Colonic mucosa (tissue), 4 donors: ENCODE measurements at regions not wholly inside any gene's neighbourhood (a gene's known extent, or its start where the extent isn't known, plus 50 kb on each side); places are given as distances from the start of the nearest gene placed in this dataset.

Source experiments
- DNase-seq: peaks from one replicate; pipeline ENCODE4 v3.0.0-alpha.2; 2020
- H3K27ac ChIP-seq: fragments of 200-600 bp; one replicate; pipeline ENCODE4 v1.8.0; 2021
- H3K27me3 ChIP-seq: fragments of 200-600 bp; one replicate; pipeline ENCODE4 v1.8.0; 2021
- H3K36me3 ChIP-seq: fragments of 200-600 bp; one replicate; pipeline ENCODE4 v1.8.0; 2021
- H3K4me1 ChIP-seq: fragments of 200-600 bp; one replicate; pipeline ENCODE4 v1.8.0; 2021; ENCODE audit warnings: mild to moderate bottlenecking
- H3K4me3 ChIP-seq: fragments of 200-600 bp; one replicate; pipeline ENCODE4 v1.8.0; 2021
- H3K9ac ChIP-seq, 2 donors: one replicate each; pipeline ENCODE4 v1.7.0; 2013; ENCODE audit warnings: control low read depth in 2 of 2, low read depth in 2 of 2, low read length in 2 of 2
- H3K9me3 ChIP-seq: fragments of 200-600 bp; one replicate; pipeline ENCODE4 v1.8.0; 2021
- intact Hi-C: fragments of 100-400 bp; cut with DNase I; formaldehyde crosslinking; loops from one replicate; pipeline ENCODE4 v1.14.1; 2022
- TF ChIP-seq, protein P1 (sequence below): fragments of 200-600 bp; IDR thresholded peaks from one replicate; pipeline ENCODE4 v1.8.0; 2022; ENCODE audit warnings: antibody characterized with exemption, mild to moderate bottlenecking
- donor health status: healthy.
- donor health status: DM: no; HTN: no; CAD: no.
- donor health status: DM: no; HTN: no; CAD: no.

DNA sequence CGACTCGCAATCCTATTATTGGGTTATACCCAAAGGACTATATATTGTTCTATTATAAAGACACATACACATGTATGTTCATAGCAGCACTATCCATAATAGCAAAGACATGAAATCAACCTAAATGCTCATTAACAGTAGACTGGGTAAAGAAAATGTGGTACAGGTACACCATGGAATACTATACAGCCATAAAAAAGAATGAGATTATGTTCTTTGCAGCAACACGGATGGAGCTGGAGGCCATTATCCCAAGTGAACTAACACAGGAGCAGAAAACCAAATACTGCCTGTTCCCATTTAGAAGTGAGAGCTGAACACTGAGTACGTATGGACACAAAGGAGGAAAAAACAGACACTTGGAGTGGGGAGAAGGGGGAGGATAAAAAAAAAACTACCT lies 536.8 kb upstream of the DPP6 start:
- TF ChIP-seq, protein P1, sequence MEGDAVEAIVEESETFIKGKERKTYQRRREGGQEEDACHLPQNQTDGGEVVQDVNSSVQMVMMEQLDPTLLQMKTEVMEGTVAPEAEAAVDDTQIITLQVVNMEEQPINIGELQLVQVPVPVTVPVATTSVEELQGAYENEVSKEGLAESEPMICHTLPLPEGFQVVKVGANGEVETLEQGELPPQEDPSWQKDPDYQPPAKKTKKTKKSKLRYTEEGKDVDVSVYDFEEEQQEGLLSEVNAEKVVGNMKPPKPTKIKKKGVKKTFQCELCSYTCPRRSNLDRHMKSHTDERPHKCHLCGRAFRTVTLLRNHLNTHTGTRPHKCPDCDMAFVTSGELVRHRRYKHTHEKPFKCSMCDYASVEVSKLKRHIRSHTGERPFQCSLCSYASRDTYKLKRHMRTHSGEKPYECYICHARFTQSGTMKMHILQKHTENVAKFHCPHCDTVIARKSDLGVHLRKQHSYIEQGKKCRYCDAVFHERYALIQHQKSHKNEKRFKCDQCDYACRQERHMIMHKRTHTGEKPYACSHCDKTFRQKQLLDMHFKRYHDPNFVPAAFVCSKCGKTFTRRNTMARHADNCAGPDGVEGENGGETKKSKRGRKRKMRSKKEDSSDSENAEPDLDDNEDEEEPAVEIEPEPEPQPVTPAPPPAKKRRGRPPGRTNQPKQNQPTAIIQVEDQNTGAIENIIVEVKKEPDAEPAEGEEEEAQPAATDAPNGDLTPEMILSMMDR: no peak
- intact Hi-C loops: no loop called here

DNA sequence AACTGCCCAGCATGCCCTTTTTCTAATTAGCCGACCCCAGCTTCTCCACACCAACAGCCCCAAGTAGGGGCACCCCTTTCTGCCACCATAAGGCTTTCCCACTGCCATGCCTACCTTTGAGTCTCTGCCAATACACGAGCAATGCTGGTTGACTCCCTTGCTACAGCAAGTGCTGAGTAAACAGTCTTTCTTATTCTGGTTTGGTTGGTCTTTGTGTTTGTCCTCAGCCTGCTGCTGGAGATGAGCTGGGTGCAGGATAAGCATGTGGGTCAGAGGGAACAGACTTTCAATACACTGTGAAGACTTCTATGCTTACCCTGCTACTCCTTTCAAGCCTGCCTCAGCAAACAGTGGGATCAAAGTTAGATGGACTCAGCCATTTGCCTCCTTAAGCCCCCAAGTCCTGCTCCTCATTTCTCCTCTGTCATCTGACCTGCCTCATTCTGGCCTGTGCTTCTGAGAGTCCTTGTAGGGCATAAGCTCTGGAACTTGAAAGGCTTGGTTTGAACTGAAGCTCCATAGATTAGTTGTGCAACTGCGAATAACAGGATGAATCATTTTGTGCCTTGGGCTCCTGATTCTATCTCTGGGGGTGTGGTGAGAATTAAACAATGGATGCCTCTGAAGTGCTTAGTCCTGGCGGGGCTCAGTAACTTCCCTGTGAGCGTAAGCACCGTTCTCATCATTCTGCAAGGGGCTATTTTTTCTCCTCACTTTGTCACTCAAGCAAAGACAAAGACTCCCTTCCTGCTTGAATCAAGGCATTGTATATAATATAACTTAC lies 533.8 kb upstream of the DPP6 start:
- no peaks in the 10 kb centered on the region for H3K27me3 ChIP-seq
- H3K9ac ChIP-seq: no peak overlapping the region
- DNase-seq: no peak
- H3K27ac ChIP-seq: no peak overlapping the region
- TF ChIP-seq, protein P1: no peak
- intact Hi-C loops: no loop called here
- no peaks in the 10 kb centered on the region for H3K36me3 ChIP-seq
- H3K4me3 ChIP-seq: no peak overlapping the region
- H3K4me1 ChIP-seq: no peaks in the 10 kb centered on the region
- no peaks in the 10 kb centered on the region for H3K9me3 ChIP-seq

More for the DNA sequence above, 536.8 kb upstream of the DPP6 start:
- H3K27ac ChIP-seq: no peak overlapping the region
- H3K27me3 ChIP-seq: no peaks in the 10 kb centered on the region
- DNase-seq: no peak
- H3K4me3 ChIP-seq: no peak overlapping the region
- H3K4me1 ChIP-seq: no peaks in the 10 kb centered on the region
- no peaks in the 10 kb centered on the region for H3K9me3 ChIP-seq
- H3K9ac ChIP-seq: no peak overlapping the region
- no peaks in the 10 kb centered on the region for H3K36me3 ChIP-seq

DNA sequence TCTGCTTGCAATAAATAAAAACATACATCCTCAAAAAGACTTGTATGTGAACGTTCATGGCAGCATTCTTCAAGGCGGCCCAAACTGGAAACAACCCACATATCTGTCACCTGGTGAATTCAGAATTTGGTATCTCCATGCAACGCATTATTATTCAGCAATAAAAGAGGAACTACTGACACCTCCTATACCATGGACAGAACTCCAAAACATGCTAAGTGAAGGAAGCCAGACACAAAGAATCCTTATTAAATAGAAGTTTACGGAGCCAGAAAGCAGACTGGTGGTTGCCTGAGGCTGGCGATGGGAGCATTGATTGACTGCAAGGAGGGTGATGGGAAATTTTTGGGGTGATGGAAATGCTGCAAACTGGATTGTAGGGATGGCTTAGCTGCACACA lies 530.8 kb upstream of the DPP6 start:
- no peak for DNase-seq
- Histone ChIP-seq H3K4me3 (no peak overlapping the region), H3K27ac (no peak overlapping the region), H3K9me3 (no peaks in the 10 kb centered on the region), H3K27me3 (no peaks in the 10 kb centered on the region), H3K4me1 (no peaks in the 10 kb centered on the region), H3K9ac (no peak overlapping the region), H3K36me3 (no peaks in the 10 kb centered on the region)
- intact Hi-C loops: no loop called here
- TF ChIP-seq, protein P1: no peak

DNA sequence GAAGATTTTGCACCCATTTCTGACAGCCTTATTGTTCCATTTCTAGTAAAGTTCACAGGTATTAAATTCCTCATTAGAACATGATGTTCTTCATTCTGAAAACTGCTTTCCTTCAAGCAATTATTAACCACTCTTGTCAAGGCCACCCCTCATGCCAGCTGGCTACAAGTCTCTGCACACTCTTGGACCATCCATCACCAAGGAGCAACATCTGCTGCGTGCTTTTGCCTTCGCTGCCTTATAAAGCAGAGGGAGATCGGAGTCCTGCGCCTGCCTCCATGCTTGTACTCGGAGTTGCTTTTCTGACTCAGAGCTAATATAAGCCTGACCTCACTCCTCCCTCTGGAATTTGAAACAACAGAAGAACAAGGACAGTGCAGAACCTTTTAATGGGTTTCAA lies 529.9 kb upstream of the DPP6 start:
- no peaks in the 10 kb centered on the region for H3K9me3 ChIP-seq
- H3K4me3 ChIP-seq: no peak overlapping the region
- no peak for DNase-seq
- TF ChIP-seq, protein P1: no peak
- H3K4me1 ChIP-seq: no peaks in the 10 kb centered on the region
- no peak overlapping the region for H3K27ac ChIP-seq
- intact Hi-C loops: no loop called here
- no peak overlapping the region for H3K9ac ChIP-seq
- H3K36me3 ChIP-seq: no peaks in the 10 kb centered on the region
- no peaks in the 10 kb centered on the region for H3K27me3 ChIP-seq

DNA sequence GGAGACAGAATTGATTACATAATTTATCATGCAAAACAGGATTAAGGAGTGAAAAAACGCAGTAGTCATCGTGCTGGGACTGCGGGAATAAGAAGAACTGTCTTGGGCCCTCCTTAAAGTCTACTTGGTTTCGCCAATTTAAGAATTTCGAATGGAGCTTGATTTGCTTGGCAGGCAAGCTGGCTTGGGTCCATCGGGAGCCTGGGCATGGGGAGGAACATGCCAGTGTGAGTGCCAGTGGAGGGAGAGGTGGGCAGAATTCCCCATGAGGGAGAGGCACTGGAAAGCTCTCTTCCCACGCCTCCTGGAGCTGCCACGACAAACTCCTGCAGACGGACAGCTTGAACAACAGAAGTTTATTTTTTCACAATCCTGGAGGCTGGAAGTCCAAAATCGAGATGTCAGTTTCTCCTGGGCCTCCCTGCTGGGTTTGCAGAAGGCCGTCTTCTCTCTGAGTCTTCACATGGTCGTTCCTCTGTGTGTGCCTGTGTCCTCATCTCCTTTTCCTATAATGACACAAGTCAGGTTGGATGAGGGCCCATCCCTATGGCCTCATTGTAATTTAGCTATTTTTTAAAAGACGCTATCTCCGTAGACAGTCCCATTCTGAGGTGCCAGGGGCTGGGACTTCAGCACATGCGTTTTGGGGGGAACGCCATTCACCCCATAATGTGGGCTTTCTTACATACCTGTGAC lies 528.7 kb upstream of the DPP6 start:
- no peak for DNase-seq
- H3K4me1 ChIP-seq: no peaks in the 10 kb centered on the region
- intact Hi-C loops: no loop called here
- no peaks in the 10 kb centered on the region for H3K9me3 ChIP-seq
- TF ChIP-seq, protein P1: no peak
- H3K4me3 ChIP-seq: no peak overlapping the region
- no peak overlapping the region for H3K9ac ChIP-seq
- H3K27me3 ChIP-seq: no peaks in the 10 kb centered on the region
- no peaks in the 10 kb centered on the region for H3K36me3 ChIP-seq
- no peak overlapping the region for H3K27ac ChIP-seq
